ENCODE measurements at regions not wholly inside any gene's neighbourhood (a gene's known extent, or its start where the extent isn't known, plus 50 kb on each side); places are given as distances from the start of the nearest gene placed in this dataset.

DNA sequence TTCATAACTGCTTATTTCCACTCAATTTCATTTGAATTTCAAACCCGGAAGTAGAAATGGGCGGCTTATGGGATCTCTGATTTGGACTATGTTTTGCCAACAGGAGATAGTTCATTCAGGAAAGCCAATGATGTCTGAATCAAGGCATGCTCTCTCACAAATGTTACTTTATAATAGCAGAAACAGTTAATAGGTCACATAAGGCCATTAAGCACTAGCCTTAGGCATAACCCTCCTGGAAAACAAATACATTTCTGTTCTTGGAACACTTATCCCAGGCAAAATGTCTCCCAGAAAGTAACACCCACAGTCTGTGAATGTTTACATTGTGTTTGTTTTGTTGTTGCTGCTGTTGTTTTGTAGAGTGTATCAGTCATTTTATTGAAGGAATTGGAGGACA lies 1347.2 kb upstream of the PCDH7 start:
- TF ChIP-seq POLR2A (IDR thresholded peaks at IDR 0.05) = no peak
- TF ChIP-seq, protein P1, sequence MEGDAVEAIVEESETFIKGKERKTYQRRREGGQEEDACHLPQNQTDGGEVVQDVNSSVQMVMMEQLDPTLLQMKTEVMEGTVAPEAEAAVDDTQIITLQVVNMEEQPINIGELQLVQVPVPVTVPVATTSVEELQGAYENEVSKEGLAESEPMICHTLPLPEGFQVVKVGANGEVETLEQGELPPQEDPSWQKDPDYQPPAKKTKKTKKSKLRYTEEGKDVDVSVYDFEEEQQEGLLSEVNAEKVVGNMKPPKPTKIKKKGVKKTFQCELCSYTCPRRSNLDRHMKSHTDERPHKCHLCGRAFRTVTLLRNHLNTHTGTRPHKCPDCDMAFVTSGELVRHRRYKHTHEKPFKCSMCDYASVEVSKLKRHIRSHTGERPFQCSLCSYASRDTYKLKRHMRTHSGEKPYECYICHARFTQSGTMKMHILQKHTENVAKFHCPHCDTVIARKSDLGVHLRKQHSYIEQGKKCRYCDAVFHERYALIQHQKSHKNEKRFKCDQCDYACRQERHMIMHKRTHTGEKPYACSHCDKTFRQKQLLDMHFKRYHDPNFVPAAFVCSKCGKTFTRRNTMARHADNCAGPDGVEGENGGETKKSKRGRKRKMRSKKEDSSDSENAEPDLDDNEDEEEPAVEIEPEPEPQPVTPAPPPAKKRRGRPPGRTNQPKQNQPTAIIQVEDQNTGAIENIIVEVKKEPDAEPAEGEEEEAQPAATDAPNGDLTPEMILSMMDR (IDR thresholded peaks at IDR 0.05) = no peak

Data from body of pancreas (tissue), 4 donors.